Fibroblast of skin of left quadriceps (primary cell): ENCODE measurements at regions not wholly inside any gene's neighbourhood (a gene's known extent, or its start where the extent isn't known, plus 50 kb on each side); places are given as distances from the start of the nearest gene placed in this dataset.
A peak's percentile ranks its signal among the peaks of the same experiment; 100 is the strongest.

Source experiments
- DNase-seq, 2 experiments: peaks; one replicate each; pipeline ENCODE4 v3.0.0-alpha.2; 2013; ENCODE audit warnings: low read depth in 2 of 2

DNA sequence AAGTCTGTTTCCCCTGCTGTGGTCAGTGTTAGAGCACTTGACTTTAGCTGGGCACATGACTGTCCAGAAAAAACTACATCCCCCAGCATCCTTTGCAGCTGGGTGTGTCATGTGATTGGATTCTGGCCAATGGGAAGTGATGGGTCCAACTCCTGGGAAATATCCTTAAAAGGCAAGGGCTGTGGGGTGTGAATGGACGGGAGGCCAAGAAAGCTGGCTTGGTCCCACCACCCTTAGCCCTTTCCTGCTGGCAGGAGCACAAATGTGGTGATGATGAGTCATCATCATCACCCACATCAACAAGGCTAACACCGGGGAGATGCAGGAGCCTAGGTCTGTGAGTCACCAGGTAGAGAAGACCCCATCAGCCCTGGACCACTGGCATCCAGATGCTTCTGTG lies 341.7 kb downstream of the C16orf95 start:
- DNase-seq: peak; percentile 76 to 80

DNA sequence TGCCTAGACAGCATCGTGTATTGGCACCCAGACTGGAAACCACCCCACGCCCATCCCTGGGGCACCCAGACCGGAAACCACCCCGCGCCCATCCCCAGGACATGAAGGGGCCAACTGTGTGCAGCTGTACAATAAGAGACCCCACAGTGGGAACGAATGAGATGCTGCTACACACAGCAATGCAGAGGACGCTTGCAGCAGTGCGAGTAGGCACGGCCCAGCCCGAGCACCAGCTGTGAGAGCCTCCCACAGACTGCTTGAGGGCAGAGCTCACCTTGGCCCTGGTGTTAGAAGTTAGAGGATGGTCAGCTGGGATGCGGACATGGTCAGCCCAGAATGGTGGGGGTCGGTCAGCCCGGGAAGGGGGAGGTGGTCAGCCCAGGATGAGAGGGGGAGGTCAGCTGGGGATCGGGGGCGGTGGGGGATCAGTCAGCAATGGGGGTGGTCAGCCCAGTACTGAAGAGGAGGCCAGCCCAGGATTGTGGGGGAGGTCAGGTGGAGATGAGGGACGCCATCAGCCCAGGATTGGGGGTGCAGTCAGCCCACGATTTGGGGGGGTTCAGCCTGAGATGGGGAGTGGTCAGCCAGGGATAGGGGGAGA lies 340.0 kb downstream of the C16orf95 start:
- DNase-seq: no peak

DNA sequence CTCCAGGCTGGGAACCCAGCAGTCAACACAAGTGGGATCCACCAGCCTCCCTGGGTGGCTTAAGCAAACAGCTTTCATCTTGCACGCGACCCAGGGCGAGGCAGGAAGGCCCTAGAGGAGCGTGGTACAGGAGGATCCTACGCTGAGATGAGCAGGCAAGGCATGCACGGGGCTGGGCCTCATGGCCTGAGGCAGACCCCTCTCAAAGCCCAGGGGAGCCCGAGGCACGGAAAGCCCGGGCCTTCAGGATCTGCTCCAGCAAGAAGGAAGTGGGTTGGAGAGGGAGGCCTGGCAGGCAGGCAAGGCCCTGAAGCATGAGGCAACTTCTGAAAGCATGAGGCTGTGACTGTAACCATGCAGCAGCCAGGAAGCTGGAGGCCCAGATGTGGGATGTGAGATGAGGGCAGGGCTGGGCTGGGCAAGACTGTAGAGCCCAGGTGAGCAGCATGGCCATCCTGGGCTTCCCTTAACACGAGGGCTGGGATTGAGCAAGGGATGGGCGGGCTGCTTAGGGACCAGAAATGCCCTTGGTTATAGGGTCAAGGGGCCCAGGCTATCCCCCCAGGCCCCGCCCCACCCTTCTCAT lies 338.7 kb downstream of the C16orf95 start:
- no peak for DNase-seq

DNA sequence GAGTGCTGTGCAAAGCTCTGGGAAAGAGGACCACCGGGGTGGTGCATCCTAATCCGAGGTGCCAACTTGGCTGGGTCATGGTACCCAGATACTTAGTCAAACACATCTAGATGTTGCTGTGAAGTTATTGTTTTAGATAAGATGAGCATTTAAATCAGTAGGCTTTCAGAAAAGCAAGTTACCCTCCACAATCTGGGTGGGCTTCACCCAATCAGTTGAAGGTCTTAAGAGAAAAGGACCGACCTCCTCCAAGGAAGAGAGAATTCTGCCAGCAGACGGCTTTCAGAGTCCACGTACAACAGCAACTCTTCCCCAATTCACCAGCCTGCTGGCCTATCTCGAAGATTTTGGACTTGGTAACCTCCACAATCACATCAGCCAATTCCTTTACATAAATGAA lies 338.1 kb downstream of the C16orf95 start:
- DNase-seq: no peak

DNA sequence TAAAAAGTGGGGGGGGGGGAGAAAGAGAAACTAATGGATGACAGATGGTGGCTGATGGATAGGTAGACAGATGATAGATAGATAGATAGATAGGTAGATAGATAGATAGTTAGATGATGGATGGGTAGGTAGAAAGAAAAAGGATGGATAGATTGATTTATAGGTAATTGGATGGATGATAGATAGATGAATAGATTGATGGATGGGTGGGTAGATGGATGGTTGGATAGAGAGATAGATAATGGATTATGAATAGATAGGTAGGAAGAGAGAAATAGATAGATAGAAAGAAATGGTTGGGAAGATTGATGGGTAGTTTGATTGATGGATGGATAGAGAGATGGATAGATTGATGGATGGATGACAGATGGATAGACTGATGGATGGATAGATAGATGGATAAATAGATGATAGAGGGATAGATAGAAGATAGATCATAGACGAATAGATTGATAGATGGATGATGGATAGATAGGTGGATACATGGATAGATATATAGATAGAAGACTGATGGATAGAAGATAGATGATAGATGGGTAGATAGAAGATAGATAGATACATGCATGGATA lies 337.1 kb downstream of the C16orf95 start:
- DNase-seq: no peak

DNA sequence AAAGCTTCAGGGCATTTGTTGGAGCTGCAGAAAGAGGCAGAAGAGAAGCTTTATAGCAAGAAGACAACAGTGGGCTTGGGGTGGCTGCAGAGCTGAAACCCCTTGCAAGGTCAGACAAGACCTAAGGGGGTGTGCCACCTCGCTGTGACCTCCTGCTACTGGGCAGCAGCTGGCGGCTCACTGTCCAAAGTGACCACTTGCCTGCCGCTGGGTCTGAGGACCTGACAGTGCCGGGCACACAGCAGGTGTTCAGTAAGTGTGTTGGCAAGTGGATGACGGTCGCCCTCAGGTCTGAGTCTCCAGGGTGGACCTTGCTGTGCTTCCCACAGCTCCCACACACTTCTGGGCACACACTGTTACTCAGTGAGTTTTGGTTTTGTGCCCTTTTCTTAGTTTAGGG lies 336.5 kb downstream of the C16orf95 start:
- DNase-seq: no peak

DNA sequence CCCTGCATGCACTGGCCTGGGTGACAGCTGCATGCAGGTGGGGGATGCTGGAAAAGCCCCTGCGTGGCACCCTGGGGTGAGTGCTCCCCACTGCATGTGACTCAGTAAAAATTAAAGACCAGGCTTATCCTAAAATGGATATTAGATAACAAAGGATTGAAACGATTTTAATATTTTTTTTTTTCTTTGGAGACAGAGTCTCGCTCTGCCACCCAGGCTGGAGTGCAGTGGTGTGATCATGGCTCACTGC lies 334.9 kb downstream of the C16orf95 start:
- no peak for DNase-seq

DNA sequence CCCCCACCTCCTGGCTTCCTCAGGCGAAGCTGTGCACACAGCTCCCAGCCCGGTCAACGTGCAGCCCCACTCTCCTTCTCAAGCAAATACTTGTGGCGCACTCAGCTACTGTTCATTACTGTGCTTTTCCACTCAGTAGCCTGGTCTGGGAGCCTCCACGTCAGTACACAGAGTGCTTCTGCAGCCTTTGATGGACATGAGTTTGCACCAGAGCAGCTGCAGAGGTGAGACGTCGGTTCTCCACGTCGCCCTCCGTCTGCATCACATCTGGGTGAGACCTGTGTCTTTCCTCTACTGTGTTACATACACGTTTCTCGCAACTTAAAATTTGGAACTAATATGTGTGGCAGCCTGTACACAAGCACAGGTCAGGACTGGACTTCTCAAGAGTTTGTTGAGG lies 334.3 kb downstream of the C16orf95 start:
- DNase-seq: no peak

DNA sequence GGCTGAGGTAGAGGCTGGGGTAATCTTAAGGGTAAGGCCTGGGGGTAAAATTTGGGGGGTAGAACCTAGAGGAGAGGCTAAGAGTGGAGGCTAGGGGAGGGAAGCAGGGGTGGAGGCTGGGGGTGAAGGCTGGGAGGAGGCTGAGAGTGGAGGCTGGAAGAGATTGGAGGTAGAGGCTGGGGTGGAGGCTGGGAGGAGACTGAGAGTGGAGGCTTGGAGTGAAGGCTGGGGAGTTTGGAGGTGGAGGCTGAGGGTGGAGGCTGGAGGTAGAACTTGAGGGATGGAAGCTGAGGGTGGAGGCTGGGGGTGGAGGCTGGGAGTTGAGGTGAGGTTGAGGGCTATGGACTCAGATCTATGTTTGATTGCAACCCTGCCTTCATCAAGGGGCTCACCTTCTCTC lies 333.6 kb downstream of the C16orf95 start:
- no peak for DNase-seq

DNA sequence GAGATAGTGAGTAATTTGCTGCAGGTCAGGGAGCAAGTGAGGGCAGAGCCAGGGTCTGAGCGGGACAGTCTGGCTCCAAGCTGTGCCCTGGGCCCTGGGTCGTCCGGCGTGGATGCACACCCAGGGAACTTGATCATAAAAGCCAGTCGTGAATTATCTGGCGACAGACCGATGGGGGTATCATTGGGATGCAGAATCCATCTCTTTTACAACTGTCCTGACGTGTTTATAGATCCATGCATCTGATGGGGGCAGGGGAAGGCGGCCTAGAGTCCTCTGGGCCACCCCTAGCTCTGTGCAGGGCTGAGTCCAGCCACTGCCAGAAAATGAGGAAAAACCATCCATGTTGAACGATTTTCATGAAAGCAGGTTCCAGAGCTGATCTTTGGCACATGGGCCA lies 332.8 kb downstream of the C16orf95 start:
- no peak for DNase-seq

DNA sequence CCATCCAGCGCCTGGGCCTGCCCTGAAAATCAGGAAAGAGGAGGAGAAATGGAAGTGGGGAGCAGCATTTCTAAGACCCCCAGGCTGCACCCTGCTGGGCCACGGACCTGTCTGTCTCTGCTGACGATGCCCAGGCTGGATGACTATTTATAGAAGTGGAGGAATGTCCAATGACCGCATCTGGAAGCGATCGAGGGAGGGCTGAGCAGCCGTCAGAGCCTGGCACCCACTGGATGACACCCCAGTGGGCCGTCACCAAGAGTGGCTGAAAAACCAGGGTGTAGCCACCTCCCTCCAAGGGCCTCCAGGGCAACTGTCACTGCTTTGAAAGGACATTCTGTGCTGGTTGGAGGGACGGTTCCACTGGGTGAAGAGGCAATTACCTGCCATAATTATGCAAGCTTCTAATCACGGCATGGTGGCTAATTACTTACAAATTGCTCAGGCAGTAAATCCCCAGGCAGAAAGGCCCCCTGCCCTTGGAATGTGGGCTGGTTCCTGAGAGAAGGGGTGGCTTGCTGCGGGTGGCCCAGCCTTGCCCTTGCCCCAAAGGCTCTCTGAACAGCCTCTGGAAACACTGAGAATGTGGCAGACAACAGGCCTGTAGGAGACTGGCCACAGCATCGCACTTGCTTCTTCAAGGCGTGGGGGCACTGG lies 332.1 kb downstream of the C16orf95 start:
- no peak for DNase-seq

DNA sequence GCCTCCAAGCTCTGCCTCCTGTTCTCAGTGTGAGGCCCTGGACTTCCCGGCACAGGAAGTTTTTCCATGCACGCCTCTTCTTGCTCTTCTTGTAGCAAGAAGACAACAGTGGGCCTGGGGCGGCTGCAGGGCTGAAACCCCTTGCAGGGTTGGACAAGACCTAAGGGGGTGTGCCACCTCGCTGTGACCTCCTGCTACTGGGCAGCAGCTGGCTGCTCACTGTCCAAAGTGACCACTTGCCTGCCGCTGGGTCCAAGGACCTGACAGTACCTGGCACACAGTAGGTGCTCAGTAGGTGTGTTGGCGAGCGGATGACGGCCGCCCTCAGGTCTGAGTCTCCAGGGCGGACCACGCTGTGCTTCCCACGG lies 331.6 kb downstream of the C16orf95 start:
- DNase-seq: no peak

DNA sequence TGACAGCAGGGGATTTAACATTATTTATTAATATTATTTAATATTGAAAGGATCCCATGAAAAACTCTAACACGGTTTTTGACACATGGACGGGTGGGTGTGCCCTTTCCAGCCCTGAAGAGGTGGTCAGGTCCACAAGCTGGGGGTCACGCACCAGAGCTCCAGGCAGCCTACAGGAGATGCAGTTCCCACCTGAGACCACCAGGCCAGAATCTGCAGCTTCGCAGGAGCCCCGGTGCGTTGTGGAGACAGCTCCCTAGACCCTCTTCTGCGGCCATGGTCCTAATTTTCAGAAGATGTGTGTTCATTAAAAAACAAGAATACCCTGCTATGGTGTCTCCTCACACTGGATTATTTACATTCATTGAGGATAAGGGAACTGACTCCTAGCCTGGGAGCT lies 331.1 kb downstream of the C16orf95 start:
- no peak for DNase-seq

DNA sequence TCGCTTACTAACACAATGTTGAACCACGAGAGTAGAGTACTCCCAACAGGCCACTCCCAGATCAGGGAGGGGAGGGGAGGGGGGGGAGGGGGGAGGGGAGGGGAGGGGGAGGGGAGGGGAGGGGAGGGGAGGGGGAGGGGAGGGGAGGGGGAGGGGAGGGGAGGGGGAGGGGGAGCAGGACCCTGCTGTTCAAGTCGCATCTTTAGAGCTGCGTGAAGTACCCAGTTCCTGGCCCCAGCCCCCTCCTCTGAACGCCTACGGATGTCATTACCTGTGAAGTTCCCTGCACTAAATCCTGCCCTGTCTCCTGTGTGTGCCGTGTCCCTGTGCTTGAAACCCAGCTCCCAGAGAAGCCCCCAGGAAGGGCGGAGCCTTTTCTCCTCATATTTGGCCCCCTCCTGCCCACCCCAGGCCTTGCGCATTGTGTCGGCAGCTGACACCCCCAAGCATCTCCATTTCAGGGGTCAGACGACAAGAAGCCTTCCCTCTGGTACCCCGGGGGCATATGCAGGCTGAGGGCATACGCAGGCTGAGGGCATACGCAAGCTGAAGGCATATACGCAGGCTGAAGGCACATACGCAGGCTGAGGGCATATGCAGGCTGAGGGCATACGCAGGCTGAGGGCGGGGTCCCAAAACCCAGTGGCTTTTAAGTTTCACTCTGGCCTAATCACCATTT lies 330.2 kb downstream of the C16orf95 start:
- no peak for DNase-seq

DNA sequence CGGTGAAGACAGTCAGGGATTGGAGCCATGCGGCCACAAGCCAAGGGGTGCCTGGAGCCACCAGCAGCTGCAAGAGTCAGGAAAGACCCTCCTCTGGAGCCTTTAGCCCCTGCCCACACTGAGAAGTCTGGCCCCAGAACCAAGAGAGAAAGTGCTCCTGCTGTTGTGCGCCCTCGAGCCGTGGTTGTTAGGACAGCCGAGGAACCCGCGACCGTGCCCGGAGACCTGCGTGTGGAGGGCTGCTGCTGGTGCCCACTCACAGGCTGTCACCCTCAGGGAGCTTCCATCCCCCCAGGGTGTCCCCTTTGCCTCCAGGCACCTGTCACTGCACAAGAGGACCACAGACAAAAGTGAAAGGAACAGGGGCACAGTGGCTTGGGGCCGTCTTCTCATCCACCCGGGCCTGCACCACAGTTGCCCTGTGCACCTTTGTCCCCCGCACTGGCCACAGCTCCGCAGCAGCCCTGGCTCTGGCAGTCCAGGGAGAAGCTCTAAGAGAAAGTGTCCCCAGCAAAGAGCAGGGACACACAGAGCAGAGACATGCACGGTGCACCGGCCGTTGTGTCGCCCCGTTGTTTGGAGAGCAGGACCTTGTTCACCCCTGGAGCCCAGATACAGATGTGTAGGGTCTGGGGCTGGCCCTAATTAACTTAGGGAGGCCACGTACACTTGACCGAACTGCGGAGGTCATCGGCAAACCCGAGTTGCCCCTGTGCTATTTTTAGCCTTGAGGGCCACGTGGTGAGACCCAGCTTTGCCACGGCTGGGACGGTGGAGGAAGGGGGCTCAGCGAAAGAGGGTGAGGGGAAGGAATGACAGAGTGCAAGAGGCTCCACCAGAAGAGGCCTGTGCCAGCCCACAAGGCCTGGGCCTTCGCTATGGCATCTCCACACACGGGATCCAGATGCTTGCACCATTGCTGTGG lies 329.2 kb downstream of the C16orf95 start:
- no peak for DNase-seq

DNA sequence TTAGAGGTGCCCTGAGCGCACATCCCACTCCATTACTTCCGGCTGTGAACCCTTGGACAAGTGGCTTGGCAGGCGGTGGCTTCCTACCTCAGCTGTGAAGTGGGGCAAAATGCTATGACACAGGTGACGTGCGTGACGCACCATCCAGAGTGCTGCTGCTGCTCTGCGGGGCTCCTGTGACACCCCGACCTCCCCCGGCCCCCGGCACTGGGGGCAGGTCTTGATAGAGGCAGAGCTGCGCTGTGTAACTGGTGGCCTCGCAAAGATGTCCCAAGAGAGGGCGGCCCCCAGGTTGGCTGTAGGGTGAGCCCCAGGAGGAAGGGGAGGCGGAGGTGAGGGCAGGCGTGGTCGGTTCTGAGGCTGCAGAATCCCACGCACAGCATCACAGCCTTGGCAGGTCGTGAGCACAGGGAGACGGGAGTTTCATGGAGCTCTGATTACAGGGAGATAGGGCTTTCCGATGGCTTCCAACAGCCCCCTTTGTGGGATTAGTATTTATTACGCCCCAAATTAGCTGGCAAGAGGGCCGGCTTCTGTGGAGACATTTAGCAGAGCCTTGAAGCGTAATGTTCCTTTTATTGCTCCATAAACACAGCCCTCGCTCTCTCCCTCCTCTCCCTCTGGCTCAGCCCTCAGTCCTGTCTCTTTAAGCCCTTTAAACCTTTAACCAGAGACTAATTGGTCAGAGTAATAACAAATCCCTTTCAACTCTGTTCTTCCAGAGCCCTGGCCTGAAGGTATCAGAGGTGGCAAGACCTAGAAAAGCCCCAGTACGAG lies 328.1 kb downstream of the C16orf95 start:
- DNase-seq: no peak

DNA sequence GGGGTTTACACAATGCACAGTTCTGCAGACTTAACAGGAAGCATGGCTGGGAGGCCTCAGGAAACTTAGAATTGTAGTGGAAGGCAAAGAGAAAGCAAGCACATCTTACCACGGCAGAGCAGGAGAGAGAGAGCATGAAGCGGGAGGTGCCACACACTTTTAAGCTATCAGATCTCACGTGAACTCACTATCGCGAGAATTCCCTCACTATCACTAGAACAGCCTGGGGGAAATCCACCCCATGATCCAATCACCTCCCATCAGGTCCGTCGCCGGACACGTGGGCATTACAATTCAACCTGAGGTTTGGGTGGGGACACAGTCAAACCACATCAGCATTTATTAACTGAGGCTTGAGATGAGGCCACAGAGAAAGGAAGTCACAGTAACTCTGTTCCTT lies 326.7 kb downstream of the C16orf95 start:
- no peak for DNase-seq

DNA sequence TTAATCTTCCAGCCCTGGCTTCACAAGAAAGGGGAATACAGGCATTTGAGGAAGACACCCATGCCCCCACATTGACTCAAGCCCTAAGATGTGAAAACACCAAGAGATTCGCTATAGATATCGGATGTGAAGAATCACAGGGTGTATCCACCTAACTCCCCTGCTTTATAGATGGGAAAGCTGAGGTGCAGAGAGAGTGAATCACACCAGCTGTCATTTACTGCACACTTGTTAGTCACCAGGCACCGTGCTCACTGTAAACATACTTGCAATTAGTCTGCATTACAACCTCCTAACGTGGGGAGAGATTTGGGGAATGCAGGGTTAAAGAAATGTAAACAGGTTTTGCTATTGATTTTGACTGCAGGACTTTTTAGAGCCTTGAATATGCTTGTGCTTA lies 325.5 kb downstream of the C16orf95 start:
- no peak for DNase-seq

DNA sequence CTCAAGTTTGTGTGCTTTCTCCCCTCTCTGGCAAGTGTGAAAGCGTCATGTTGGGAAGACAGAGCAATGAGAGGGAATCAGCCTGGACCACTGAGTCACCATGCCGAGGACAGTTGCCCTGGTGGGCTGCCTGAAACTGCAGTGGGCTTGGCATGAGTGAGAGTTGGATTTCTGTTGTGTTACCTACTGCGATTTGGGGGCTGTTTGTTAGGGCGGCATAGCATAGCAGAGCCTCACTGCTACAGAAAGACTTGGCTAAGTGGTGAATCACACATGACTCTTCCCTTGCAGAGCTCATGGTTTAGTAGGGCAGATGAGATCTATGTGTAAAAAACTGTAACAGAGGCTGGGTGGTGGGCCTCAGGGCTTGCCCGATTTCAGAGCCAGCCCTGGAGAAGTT lies 324.6 kb downstream of the C16orf95 start:
- DNase-seq: no peak

DNA sequence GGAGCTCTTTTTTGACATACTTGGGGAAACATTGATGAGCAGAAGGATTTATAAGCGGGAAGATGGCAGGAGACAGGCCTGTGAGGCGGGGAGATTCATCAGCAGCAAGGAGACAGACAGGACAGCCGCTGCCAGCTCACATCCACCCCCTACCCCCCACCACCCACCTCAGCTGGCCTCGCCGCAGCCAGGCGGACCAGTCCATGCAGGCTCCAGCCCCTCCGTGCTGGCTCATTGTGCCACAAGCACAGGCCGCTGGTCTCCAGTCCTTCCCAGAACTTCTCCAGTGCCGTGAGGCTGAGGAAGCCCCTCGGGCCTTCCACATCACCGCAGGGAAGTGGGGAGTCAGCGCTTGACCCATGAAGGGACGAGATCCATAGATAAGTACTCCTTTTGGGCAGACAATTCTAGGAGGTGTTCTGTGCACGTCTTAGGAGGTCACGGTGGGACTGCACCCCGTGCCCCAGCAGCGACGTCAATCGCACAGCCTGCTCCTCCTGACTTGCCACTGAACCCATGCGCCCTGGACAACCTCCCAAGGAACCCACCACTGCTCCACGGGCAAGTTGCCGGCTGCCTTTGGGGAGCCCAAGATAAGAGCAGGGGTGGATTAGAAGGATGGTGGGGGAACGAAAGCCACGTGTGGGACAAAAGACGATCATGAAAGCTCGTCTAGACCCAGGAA lies 323.6 kb downstream of the C16orf95 start:
- no peak for DNase-seq

DNA sequence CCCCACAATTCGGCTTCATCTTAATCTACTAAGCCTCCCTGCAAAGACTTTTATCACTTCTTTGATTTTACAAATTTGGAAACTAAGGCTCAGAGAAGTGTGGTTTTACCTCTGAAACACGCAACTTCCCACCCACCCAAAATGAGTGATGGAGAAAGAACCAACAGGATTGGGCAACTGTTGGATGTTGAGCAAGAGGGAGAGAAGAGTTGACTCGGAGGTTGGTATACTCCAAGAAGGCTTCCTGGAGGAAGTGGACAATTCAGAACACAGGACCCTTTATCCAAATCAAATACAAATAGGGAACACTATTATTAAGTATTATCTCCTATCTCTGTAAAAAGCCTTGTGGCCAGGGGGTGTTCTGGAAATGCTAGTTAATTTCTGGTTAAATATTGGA lies 323.0 kb downstream of the C16orf95 start:
- DNase-seq: no peak
